ENCODE measurements at regions not wholly inside any gene's neighbourhood (a gene's known extent, or its start where the extent isn't known, plus 50 kb on each side); places are given as distances from the start of the nearest gene placed in this dataset.

GRCh38 chr1:101698681-101699080 is 298.0 kb downstream of the OLFM3 start:
- DNase-seq (ENCODE audit: low read depth in 2 of 2): no peak

DNA sequence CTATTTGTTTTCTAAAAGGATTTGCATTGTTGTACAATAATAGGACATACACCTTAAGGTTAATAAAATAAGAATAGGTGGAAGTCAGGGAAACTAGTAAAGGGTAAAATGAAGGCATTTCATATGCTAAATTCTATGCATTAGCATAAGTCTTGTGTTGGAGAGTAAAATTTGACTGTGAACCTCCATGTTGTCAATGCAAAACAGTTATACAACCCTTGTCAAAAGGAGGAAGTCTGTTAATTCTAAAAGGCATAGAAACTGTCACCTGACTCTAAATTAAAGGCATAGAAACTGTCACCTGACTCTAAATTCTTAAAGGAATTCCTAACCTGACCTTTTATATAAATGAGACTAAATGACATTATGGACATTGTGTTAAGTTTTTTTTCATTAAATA is 291.8 kb downstream of the OLFM3 start:
- DNase-seq (ENCODE audit: low read depth in 2 of 2): no peak

DNA sequence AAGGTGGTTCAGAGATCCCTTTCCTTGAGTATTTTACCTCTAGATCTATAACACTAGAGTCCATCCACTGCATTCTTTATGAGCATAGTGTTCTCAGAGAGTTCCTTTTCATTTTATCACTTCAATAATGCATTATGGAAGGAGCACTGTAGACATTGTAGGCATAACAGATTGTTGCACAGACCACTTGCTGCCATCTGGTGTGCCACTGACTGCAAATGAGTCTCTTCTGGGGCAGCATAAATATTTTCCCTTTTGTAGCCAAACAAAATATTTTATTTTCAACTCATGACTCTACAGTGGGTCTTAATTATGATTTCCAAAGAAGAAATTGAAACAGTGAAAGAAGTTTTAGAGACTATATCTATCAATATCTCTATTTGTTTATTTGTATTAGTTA is 290.4 kb downstream of the OLFM3 start:
- DNase-seq (ENCODE audit: low read depth in 2 of 2): no peak

- DNase-seq (ENCODE audit: low read depth in 2 of 2): no peak
Measured at GRCh38 chr1:101709721-101710120, 287.0 kb downstream of the OLFM3 start.

DNA sequence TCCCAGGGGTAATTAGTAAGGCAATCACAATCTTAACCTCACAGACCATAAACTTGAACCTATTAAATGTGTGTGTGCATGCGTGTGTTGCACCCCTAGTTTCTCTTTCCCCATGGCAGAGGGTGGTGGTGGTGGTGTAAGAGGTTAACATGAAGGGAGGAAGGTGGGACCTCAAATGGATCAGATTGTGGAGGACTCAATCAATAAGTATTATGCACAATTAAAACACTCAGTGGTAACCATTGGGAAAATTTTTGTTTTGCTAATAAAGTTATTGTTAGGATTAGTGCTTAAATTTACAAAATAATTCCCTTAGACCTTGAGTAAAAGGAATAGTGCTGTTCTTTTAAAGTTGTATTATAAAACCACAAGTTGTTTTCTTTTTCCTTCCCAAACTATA is 283.0 kb downstream of the OLFM3 start:
- DNase-seq (ENCODE audit: low read depth in 2 of 2): no peak

- no peak for DNase-seq (ENCODE audit: low read depth in 2 of 2)
Measured at GRCh38 chr1:101723415-101723814, 273.3 kb downstream of the OLFM3 start.

- DNase-seq (ENCODE audit: low read depth in 2 of 2): no peak
Measured at GRCh38 chr1:101728029-101728428, 268.7 kb downstream of the OLFM3 start.

DNA sequence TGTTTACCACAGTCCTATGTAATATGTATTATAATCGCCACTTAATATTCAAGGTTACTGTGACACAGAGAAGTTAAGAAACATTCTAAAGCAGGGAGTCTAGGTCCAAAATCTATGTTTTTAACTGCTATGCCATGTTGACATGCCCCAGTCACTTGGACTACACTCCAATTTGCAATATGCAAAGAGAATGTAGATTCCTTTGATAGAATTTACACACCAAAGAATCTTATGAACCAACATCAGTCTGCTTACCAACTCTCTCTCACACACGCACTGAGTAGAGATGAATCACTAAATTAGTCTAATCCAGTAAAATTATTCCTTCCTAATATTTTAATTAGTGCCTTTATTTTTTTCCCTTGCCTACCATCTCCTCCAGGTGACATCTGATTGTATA is 266.2 kb downstream of the OLFM3 start:
- no peak for DNase-seq (ENCODE audit: low read depth in 2 of 2)

DNA sequence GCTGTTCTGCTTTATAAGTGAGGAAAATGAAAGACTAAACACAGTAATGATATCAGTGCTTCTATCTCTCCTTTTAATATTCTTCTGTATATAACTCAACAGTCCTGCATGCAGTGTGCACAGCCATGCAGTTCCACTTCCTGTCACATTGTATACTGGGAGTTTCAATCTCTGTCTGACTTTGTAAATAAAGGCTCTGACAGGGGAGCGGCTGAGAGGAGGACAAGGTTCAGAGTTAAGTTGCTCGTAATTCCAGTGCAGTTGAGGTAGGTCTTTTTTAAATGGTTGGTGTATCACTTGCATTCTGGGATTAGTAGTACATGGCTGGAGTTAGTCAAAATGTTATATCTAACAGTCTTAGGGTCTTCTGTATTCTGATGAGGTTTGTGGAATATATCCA is 264.5 kb downstream of the OLFM3 start:
- no peak for DNase-seq (ENCODE audit: low read depth in 2 of 2)

- DNase-seq (ENCODE audit: low read depth in 2 of 2): no peak
Measured at GRCh38 chr1:101733340-101733739, 263.4 kb downstream of the OLFM3 start.

- no peak for DNase-seq (ENCODE audit: low read depth in 2 of 2)
Measured at GRCh38 chr1:101738475-101738874, 258.3 kb downstream of the OLFM3 start.

DNA sequence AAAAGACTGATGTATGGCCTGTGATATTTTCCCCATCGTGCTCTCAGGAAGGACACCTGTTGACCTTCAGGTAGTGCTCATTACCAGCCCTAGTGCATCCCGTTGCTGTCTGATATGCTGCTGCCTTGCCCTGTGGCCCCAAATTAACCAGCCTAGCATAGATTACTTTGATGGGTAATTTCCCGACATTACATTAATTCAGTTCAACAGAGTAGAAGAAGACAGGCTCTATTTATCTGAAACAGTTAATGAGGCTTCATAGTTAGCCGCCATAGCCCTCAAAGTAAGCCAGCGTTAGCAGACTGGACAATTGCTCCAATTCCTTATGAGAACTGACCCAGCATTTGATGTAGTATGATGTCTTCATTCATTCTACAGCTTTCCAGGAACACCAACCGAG is 257.6 kb downstream of the OLFM3 start:
- DNase-seq (ENCODE audit: low read depth in 2 of 2): no peak

GRCh38 chr1:101739826-101740330 is 256.8 kb downstream of the OLFM3 start:
- no peak for DNase-seq (ENCODE audit: low read depth in 2 of 2)

DNA sequence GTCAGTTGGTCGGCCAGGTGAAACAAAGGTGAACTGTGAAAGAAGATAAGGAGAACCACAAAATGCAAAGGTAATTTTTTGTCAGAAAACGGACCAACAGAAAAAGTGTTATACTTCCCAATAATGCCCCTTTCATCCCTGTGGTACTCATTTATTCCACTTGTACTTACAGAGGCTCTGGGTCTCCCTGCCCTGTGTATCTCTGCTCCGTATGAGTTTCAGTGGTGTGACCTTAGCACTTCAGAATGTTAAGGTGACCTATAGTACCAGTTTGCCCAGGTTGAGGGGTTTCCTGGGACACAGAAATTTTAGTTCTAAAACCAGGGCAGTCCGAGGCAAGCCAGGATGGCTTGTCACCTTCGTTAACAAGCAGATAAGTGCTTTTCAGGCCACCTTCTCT is 254.8 kb downstream of the OLFM3 start:
- no peak for DNase-seq (ENCODE audit: low read depth in 2 of 2)

DNA sequence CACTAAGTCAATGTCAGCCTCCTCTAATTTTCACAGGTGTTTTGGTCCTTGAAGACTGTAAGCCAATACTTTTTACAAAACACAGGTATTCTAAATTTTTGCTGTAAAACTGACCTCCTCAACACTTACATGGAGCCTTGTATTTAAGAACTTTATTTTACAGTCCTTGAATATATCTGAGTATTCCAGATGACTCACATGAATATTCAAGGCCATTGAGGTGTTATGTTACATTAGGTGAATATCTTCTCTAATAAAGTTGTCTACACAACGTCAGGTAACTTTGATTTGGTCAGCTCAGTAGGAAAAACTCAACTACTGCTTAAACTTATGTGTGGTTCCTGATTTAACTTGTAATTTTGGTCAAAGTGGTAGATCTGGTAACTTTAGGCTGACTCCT is 254.2 kb downstream of the OLFM3 start:
- no peak for DNase-seq (ENCODE audit: low read depth in 2 of 2)

DNA sequence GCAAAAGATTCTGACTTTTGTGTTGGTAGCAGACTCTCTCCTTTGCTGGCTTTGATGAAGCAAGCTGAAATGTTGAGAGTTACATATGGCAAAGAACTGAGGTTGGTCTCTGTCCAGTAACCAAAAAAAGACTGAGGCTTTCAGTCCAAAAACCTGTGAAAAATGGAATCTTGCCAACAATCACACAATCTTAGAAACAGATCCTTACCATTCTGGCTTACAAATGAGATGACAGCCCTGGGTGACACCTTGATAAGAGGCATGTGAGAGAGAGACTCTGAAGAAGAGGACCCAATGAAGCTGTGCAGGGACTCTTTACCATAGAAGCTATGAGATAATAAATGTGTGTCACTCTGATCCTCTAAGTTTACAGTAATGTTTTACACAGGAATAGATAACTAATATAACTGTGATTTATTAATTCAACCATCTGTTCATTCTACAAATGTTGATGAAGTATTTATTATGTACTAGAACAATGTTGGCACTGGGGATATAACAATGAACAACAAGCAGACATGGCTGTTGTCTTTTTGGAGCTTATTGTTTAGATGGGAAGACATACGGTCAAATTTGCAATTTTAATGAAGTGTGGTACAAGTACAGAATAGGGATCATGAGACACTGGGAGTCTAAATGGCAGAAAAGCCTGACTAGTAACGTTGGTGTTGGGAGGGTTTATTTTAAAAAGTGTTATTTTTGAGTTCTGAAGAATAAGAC is 251.0 kb downstream of the OLFM3 start:
- DNase-seq (ENCODE audit: low read depth in 2 of 2): no peak

- DNase-seq (ENCODE audit: low read depth in 2 of 2): no peak
Measured at GRCh38 chr1:101748077-101748476, 248.6 kb downstream of the OLFM3 start.
